GM12872 (cell line): ENCODE measurements at regions not wholly inside any gene's neighbourhood (a gene's known extent, or its start where the extent isn't known, plus 50 kb on each side); places are given as distances from the start of the nearest gene placed in this dataset.

Experiments
- TF ChIP-seq, protein P1 (sequence below): IDR thresholded peaks from 3 replicates; pipeline ENCODE4 v1.5.1; 2011; ENCODE audit warnings: low read depth, mild to moderate bottlenecking, low read length, moderate library complexity; ENCODE audit not compliant: insufficient read depth

- TF ChIP-seq, protein P1, sequence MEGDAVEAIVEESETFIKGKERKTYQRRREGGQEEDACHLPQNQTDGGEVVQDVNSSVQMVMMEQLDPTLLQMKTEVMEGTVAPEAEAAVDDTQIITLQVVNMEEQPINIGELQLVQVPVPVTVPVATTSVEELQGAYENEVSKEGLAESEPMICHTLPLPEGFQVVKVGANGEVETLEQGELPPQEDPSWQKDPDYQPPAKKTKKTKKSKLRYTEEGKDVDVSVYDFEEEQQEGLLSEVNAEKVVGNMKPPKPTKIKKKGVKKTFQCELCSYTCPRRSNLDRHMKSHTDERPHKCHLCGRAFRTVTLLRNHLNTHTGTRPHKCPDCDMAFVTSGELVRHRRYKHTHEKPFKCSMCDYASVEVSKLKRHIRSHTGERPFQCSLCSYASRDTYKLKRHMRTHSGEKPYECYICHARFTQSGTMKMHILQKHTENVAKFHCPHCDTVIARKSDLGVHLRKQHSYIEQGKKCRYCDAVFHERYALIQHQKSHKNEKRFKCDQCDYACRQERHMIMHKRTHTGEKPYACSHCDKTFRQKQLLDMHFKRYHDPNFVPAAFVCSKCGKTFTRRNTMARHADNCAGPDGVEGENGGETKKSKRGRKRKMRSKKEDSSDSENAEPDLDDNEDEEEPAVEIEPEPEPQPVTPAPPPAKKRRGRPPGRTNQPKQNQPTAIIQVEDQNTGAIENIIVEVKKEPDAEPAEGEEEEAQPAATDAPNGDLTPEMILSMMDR: no peak
These were observed 188.3 kb downstream of the MIB1 start for GRCh38 chr18:21928925-21929324.

GRCh38 chr18:21930177-21930576, 189.6 kb downstream of the MIB1 start:
- TF ChIP-seq, protein P1: no peak

GRCh38 chr18:21933931-21934765, 193.6 kb downstream of the MIB1 start:
- TF ChIP-seq, protein P1: no peak

GRCh38 chr18:21934766-21935015, 194.1 kb downstream of the MIB1 start:
- TF ChIP-seq, protein P1: no peak

- TF ChIP-seq, protein P1: no peak
These were observed 202.9 kb downstream of the MIB1 start for GRCh38 chr18:21943456-21943855.

GRCh38 chr18:21949326-21950015, 208.9 kb downstream of the MIB1 start:
- TF ChIP-seq, protein P1: no peak

DNA sequence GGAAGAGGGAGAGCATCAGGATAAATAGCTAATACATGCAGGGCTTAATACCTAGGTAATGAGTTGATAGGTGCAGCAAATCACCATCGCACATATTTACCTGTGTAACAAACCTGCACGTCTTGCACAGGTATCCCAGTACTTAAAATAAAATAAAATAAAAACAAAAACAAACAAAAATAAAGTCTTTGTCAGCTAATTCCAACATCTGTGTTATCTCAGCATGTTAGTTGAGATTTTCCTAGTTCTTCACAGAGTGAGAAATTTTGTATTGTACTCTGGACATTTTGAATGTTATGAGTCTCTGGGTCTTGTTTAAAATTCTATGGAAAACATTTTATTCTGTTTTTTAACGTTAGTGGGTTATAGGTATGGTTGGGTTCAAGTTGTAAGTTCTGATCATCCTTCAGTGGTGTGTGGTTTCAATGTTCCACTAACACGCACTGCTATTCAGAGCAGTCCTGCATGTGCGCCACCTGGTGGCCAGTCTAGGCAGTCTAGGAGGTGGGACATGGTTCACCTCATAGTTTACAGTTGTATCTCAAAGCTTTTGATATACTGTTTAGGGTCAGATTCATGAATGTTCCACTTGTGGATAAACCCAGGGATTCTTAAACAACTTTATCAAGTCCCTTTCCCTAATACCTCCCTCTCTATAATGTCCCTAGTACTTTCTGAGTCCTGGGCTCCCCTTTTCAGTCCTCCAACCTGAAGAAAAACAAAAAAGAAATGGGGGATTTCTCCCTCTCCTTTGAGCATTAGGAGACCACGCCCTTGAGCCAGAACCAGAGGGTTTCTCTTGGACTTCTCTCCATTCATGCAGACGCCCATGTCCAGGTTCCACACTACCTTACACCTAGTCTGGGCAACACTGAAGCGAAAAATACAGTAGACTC, 213.4 kb upstream of the GATA6 start:
- TF ChIP-seq, protein P1: peak; percentile 91
